GM06990 (cell line): ENCODE measurements at regions not wholly inside any gene's neighbourhood (a gene's known extent, or its start where the extent isn't known, plus 50 kb on each side); places are given as distances from the start of the nearest gene placed in this dataset.

Experiments used
- DNase-seq: peaks from one replicate; pipeline ENCODE4 v3.0.0-alpha.2; 2011; ENCODE audit not compliant: insufficient read length; ENCODE audit errors: extremely low read depth
- H3K27me3 ChIP-seq: replicated peaks from 2 replicates; pipeline ENCODE4 v1.6.0; 2011; ENCODE audit warnings: low read length; ENCODE audit not compliant: control insufficient read depth, insufficient read depth
- H3K36me3 ChIP-seq: 2 replicates; pipeline ENCODE4 v1.5.1; 2011; ENCODE audit warnings: low read length; ENCODE audit not compliant: control insufficient read depth, insufficient read depth
- H3K4me3 ChIP-seq: replicated peaks from 2 replicates; pipeline ENCODE4 v1.5.1; 2011; ENCODE audit warnings: low read depth, mild to moderate bottlenecking, control low read depth, low read length
- TF ChIP-seq, protein P1 (sequence below): IDR thresholded peaks from 2 replicates; pipeline ENCODE4 v1.5.1; 2011; ENCODE audit warnings: low read length, control low read depth, mild to moderate bottlenecking, inconsistent platforms; ENCODE audit not compliant: insufficient read depth, poor library complexity, severe bottlenecking

DNA sequence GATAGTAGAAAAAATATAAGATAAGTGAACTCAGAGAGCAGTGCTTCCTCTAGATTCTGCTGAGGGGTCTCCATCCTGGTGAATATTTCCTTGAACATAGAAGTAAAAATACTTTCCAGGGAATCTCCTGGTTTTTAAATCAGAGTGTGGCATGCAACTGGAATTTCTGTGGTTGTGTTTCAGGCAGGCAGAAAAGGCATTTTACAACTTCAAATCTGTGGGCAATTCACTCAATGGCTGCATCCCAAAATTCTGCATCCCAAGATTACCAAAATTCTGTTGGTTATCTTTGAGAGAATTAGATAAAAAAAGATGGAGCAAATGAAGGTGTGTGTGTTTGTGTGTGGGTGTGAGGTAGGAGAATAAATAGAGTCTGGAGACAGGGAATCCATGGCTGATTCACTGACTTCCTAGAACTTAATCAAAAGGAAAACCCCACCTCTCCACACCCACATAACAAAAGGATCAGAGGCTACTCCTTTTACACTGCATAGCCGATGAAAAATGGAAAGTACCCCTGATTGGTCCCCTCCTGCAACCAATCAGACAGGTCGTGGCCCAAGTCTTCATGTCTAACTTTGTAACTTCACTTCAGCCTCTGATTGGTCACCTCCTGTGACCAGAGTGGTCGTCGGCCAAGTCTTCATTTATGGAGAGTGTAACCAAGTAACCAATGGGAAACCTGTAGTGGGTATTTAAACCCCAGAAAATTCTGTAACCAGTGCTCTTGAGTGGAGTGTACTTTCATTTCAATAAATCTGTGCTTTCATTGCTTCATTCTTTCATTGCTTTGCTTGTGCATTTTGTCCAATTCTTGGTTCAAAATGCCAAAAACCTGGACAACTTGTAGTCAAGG, 112.8 kb downstream of the DLEU7 start:
- Histone ChIP-seq H3K36me3 (no peaks in the 10 kb centered on the region), H3K27me3 (no peaks in the 10 kb centered on the region), H3K4me3 (no peak overlapping the region)
- no peak for DNase-seq
- TF ChIP-seq, protein P1, sequence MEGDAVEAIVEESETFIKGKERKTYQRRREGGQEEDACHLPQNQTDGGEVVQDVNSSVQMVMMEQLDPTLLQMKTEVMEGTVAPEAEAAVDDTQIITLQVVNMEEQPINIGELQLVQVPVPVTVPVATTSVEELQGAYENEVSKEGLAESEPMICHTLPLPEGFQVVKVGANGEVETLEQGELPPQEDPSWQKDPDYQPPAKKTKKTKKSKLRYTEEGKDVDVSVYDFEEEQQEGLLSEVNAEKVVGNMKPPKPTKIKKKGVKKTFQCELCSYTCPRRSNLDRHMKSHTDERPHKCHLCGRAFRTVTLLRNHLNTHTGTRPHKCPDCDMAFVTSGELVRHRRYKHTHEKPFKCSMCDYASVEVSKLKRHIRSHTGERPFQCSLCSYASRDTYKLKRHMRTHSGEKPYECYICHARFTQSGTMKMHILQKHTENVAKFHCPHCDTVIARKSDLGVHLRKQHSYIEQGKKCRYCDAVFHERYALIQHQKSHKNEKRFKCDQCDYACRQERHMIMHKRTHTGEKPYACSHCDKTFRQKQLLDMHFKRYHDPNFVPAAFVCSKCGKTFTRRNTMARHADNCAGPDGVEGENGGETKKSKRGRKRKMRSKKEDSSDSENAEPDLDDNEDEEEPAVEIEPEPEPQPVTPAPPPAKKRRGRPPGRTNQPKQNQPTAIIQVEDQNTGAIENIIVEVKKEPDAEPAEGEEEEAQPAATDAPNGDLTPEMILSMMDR: no peak

DNA sequence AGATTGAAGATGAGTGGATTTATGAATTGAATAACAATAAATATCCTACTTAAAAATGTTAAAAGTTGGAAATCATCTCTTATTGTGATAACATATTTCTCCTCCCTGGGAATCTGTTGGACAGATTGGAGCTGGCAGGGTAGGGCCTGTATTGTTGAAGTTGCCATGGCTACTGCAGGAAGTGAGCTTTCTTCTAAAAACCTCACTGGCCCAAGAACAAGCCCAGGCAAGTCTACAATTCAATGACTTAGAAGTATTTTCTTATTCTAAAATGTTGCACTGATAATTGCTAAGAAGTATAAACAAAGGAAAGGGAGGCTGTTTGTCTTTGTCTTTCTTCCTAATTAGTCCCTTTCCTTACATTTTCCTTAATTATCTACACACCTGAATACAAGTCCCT, 112.1 kb downstream of the DLEU7 start:
- TF ChIP-seq, protein P1: no peak
- DNase-seq: no peak

DNA sequence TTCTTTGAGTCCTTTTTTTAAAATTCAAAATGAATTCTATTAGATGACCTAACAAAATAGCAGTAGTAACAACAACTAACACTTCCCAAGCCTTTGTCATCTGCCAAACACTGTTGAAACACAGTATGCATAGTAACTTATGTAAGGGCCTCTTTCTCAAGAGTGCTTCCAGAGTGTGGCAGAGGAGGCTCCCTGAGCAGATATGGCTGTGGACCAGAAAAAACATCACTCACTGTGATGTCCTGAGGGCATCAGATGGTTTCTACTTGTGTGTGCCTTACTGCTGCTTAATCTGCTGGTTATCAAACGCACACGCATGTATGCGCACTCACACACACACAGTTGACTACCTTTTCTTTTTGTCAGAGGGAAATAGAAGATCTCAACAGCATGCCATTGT, 110.8 kb downstream of the DLEU7 start:
- TF ChIP-seq, protein P1: no peak
- DNase-seq: no peak
- H3K36me3 ChIP-seq: no peaks in the 10 kb centered on the region
- no peaks in the 10 kb centered on the region for H3K27me3 ChIP-seq
- no peak overlapping the region for H3K4me3 ChIP-seq

More for the DNA sequence above, 112.1 kb downstream of the DLEU7 start:
- H3K4me3 ChIP-seq: no peak overlapping the region
- H3K36me3 ChIP-seq: no peaks in the 10 kb centered on the region
- no peaks in the 10 kb centered on the region for H3K27me3 ChIP-seq

DNA sequence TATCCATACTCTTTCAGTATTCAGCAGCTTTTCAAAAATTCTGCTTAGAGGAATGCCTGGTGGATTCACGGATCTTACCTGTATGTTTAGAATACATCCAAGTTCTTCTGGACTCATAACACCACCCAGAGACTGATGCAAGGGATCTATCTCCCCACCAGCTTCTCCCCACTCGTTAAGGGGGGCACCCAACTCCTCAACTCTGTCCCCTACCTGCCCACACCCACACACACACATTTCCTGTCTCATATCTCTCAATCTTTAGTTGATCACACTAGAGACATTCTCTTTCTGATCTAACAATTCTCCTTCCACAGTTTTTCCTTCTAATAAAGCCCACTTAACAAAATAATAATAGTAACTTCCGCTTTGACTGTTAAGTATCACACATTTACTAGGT, 110.1 kb downstream of the DLEU7 start:
- H3K36me3 ChIP-seq: no peaks in the 10 kb centered on the region
- no peaks in the 10 kb centered on the region for H3K27me3 ChIP-seq
- TF ChIP-seq, protein P1: no peak
- no peak for DNase-seq
- H3K4me3 ChIP-seq: no peak overlapping the region

DNA sequence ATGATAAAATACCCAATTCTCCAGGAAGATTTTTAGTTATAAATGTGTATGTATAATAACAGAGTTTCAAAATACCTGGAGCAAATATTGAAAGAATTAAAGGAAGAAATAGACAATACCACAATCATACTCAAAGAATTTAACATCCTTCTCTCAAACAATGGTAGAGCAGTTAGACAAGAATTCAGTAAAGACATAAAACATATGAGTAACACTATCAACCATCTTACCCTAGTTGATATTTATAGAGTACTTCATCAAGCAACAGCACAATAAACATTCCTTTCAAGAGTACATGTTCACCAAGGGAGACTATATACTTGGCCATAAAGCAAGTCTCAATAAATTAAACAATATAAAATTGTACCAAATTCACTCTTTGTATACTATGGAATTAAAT, 108.4 kb downstream of the DLEU7 start:
- TF ChIP-seq, protein P1: no peak
- DNase-seq: no peak
- no peaks in the 10 kb centered on the region for H3K27me3 ChIP-seq
- H3K4me3 ChIP-seq: no peak overlapping the region
- no peaks in the 10 kb centered on the region for H3K36me3 ChIP-seq
